Pancreas (tissue), 10 donors: ENCODE measurements at regions not wholly inside any gene's neighbourhood (a gene's known extent, or its start where the extent isn't known, plus 50 kb on each side); places are given as distances from the start of the nearest gene placed in this dataset.

Source experiments
- ATAC-seq, 4 donors: fragments of 200-7000 bp; cut with Tn5 transposase; one replicate each; pipeline versions ENCODE4 v1.8.0 to v1.9.1; 2020; ENCODE audit warnings: mild to moderate bottlenecking in 4 of 4, moderate library complexity in 4 of 4
- DNase-seq, 6 donors: peaks; one replicate each; pipeline ENCODE4 v3.0.0-alpha.2; 2020
- FAIRE-seq: peaks from 2 replicates; lab custom pipeline; 2012; peaks lifted over from hg19 to GRCh38; lab: Jason Lieb, UNC
- H3K27ac ChIP-seq, 4 donors: fragments of 200-600 bp; sonication (generic); 1 replicate in 3 of 4; 2 replicates in 1 of 4; pipeline versions ENCODE4 v1.5.0 to v1.8.0; 2020
- H3K27me3 ChIP-seq, 4 donors: fragments of 200-600 bp; one replicate each; pipeline ENCODE4 v1.8.0; 2021
- H3K36me3 ChIP-seq, 3 donors: fragments of 200-600 bp; sonication (generic) in 1 of 3; one replicate each; pipeline versions ENCODE4 v1.5.0 to v1.8.0; 2020 to 2021
- H3K4me1 ChIP-seq, 3 donors: fragments of 200-600 bp; one replicate each; pipeline ENCODE4 v1.8.0; 2021
- H3K4me3 ChIP-seq, 4 donors: fragments of 200-600 bp; sonication (generic) in 2 of 4; one replicate each; pipeline versions ENCODE4 v1.5.0 to v1.8.0; 2020 to 2021
- H3K9me3 ChIP-seq, 4 donors: fragments of 200-600 bp; one replicate each; pipeline ENCODE4 v1.8.0; 2021
- CTCF ChIP-seq, 4 donors: fragments of 200-600 bp; sonication (generic) in 3 of 4; IDR thresholded peaks; one replicate each; pipeline versions ENCODE4 v1.5.0 to v1.8.0; 2021; ENCODE audit warnings: antibody characterized with exemption in 4 of 4
- WGBS, 2 donors: extraction: QIAGEN DNeasy Blood & Tissue Kit; methylation state at CpG; one replicate each; pipeline ENCODE4 v1.1.7; 2013; 5-methylcytosine and 5-hydroxymethylcytosine counted together
- intact Hi-C, 3 donors: fragments of 100-400 bp; cut with DNase I; formaldehyde crosslinking; loops; one replicate each; pipeline versions ENCODE4 v1.11.1 to v1.14.2; 2022
- donor health status: healthy with polysubstance abuse.
- donor health status: DM: no; HTN: no; CAD: no; lungs with moderate emphysema.
- donor health status: DM: no; HTN: no; CAD: no.
- donor health status: control.
- donor health status: control.
- donor health status: Bipolar disorder and iron deficiency.
- donor health status: DM: yes; HTN: yes; CAD: no.
- donor health status: DM: no; HTN: no; CAD: no.
- donor health status: DM: no; HTN: no; CAD: no.
- donor health status: DM: yes; HTN: yes; CAD: no.

GRCh38 chr10:29056729-29057128 lies 232.1 kb upstream of the LYZL1 start:
- no peak for FAIRE-seq
- intact Hi-C loops: no loop called here
- TF ChIP-seq CTCF (IDR thresholded peaks at IDR 0.05): no peak
- no peak overlapping the region for H3K27ac ChIP-seq
- no peak for DNase-seq
- 7 to 10% methylated on average over 2 of the region's 2 CpGs for WGBS, 2 donors
- no peaks in the 10 kb centered on the region for H3K4me1 ChIP-seq
- no peaks in the 10 kb centered on the region for H3K36me3 ChIP-seq
- H3K9me3 ChIP-seq: no peaks in the 10 kb centered on the region
- no peak overlapping the region for H3K4me3 ChIP-seq
- peak in 3 of 4 donors; percentile 16 to 74 (median 61) for ATAC-seq
- no peaks in the 10 kb centered on the region for H3K27me3 ChIP-seq

GRCh38 chr10:29057822-29058331 lies 231.0 kb upstream of the LYZL1 start:
- Histone ChIP-seq H3K27me3 (no peaks in the 10 kb centered on the region), H3K36me3 (no peaks in the 10 kb centered on the region), H3K4me1 (no peaks in the 10 kb centered on the region), H3K9me3 (no peaks in the 10 kb centered on the region), H3K27ac (no peak overlapping the region), H3K4me3 (no peak overlapping the region)
- no peak for FAIRE-seq
- peak in 3 of 4 donors; percentile 35 to 73 (median 56) for ATAC-seq
- intact Hi-C loops: no loop called here
- no peak for DNase-seq
- TF ChIP-seq CTCF (IDR thresholded peaks at IDR 0.05): no peak
- 14 to 22% methylated on average over 4 of the region's 4 CpGs for whole genome bisulfite sequencing, 2 donors

- no peak for TF ChIP-seq CTCF (IDR thresholded peaks at IDR 0.05)
- FAIRE-seq: no peak
- no peaks in the 10 kb centered on the region for H3K4me1 ChIP-seq
- H3K36me3 ChIP-seq: no peaks in the 10 kb centered on the region
- WGBS, 2 donors: 59 to 69% methylated on average over 5 of the region's 5 CpGs
- H3K27ac ChIP-seq: no peak overlapping the region
- intact Hi-C loops: no loop called here
- no peaks in the 10 kb centered on the region for H3K9me3 ChIP-seq
- DNase-seq: no peak
- no peak overlapping the region for H3K4me3 ChIP-seq
- peak in 1 of 4 donors; percentile 50 for ATAC-seq
- no peaks in the 10 kb centered on the region for H3K27me3 ChIP-seq
Measured at GRCh38 chr10:29063806-29064644, 224.8 kb upstream of the LYZL1 start.

GRCh38 chr10:29064680-29065079 lies 224.2 kb upstream of the LYZL1 start:
- FAIRE-seq: no peak

More at GRCh38 chr10:29064680-29065079, 224.2 kb upstream of the LYZL1 start:
- no peak for ATAC-seq
- Histone ChIP-seq H3K4me3 (no peak overlapping the region), H3K27ac (no peak overlapping the region), H3K36me3 (no peaks in the 10 kb centered on the region), H3K27me3 (no peaks in the 10 kb centered on the region), H3K4me1 (no peaks in the 10 kb centered on the region), H3K9me3 (no peaks in the 10 kb centered on the region)
- TF ChIP-seq CTCF (IDR thresholded peaks at IDR 0.05): no peak
- 42 to 51% methylated on average over 2 of the region's 2 CpGs for WGBS, 2 donors
- DNase-seq: no peak
- intact Hi-C loops: no loop called here
